PC-3 (cell line): ENCODE measurements at regions not wholly inside any gene's neighbourhood (a gene's known extent, or its start where the extent isn't known, plus 50 kb on each side); places are given as distances from the start of the nearest gene placed in this dataset.

ENCODE experiments used
- EZH2 ChIP-seq: fragments of 300-600 bp; sonication (generic); IDR thresholded peaks from one replicate; pipeline ENCODE4 v1.6.1; 2017; ENCODE audit warnings: antibody characterized with exemption, mild to moderate bottlenecking, low read length; ENCODE audit not compliant: unreplicated experiment
- EZH2phosphoT487 ChIP-seq: fragments of 300-600 bp; sonication (generic); IDR thresholded peaks from 2 replicates; pipeline ENCODE4 v1.6.1; 2018; ENCODE audit warnings: mild to moderate bottlenecking, antibody characterized with exemption, low read length, borderline replicate concordance
- TF ChIP-seq, protein P1 (sequence below): fragments of 300-600 bp; sonication (generic); conservative IDR thresholded peaks from 2 replicates; pipeline ENCODE4 v1.5.1; 2017; ENCODE audit warnings: antibody characterized with exemption, low read depth, mild to moderate bottlenecking, low read length

DNA sequence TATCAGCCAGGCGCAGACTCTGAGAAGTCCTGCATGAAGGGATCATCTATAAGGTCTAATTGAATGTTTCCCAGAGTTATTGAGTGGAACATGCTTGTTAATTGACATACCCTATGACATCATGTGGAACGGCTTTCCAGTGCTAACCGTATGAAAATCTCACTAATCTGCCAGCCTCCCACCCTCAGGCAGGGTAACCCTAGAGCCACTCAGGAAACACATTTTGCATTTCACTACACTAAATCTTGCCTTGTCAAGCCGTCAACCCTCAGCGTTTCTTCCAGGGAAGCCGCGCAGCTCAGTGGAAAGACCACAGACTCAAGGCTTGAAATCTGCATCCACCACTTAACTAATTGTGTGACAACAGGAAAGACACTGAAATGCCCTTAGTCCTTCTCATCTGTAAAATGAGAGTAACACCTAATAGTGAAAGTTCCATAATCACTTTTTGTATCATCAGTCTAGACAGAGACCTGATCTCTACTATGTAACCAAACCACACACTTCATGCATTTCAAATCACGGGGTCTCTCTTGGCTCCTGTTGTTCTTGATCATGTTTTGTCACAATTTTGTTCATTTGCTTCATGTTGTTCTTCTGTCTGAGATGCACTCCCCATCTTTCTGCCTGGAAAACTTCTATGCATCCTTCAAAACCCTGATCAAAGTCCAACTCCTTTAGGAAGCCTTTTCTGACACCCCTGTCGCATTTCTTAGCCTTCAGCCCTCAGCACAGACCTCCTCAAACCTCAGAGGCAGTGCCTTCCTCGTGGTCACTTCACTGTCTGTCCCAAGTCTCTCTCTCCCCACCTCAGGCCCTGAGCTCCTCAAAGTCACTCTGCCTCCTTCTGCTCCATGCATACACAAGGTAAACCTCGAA, 246.5 kb downstream of the TOMM20 start:
- TF ChIP-seq EZH2 (no peak), EZH2phosphoT487 (no peak)
- TF ChIP-seq, protein P1, sequence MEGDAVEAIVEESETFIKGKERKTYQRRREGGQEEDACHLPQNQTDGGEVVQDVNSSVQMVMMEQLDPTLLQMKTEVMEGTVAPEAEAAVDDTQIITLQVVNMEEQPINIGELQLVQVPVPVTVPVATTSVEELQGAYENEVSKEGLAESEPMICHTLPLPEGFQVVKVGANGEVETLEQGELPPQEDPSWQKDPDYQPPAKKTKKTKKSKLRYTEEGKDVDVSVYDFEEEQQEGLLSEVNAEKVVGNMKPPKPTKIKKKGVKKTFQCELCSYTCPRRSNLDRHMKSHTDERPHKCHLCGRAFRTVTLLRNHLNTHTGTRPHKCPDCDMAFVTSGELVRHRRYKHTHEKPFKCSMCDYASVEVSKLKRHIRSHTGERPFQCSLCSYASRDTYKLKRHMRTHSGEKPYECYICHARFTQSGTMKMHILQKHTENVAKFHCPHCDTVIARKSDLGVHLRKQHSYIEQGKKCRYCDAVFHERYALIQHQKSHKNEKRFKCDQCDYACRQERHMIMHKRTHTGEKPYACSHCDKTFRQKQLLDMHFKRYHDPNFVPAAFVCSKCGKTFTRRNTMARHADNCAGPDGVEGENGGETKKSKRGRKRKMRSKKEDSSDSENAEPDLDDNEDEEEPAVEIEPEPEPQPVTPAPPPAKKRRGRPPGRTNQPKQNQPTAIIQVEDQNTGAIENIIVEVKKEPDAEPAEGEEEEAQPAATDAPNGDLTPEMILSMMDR, result no peak
